NCI-H69 (cell line): ENCODE measurements at regions not wholly inside any gene's neighbourhood (a gene's known extent, or its start where the extent isn't known, plus 50 kb on each side); places are given as distances from the start of the nearest gene placed in this dataset.

Experiments used
- DNase-seq: peaks from one replicate; lab custom pipeline; 2025; lab: John Stamatoyannopoulos, UW

DNA sequence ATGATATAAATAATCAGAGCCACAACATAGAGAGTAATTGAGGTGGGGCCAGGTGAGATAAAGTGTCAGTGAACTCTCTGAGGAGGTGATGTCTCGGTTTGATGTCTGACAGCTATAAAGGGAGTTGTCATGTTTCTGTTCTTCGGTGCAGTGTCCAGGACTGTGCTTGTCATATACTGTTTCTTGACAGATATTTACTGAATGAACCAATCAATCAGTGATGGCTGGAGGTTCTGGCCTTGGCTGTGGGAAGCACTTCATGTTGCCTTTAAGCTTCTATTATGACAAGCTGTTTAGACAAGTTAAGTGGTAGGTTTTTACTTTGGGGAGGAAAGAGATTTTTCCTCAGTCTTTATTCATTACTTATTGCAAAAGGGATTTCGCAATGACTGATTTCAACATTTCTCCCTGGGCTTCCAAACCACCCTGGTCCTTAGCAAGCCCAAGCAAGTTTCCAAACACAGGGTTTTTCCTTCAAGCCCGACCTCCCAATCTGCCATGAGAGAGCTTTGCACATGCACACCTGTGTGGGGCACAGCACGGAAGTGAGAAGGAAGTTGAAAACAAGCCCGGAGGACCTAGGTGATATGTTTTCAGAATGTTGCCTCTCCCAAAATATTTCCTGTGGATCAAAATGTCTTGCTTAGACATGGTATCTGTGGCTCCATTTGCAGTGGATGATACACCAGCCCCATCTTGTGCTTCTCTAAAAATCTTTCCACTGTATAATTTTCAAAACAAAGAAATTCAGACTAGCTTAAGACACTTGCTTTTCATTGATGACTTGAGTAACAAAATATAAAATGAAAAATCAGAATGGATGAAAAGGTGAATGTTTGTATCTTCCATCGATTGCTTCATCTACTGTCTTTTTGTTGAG is 567.3 kb upstream of the BTBD3 start:
- DNase-seq, result no peak

GRCh38 chr20:11352041-11352440 is 565.7 kb upstream of the BTBD3 start:
- no peak for DNase-seq

- DNase-seq, result no peak
Observed at GRCh38 chr20:11354846-11355245, 562.8 kb upstream of the BTBD3 start.

- DNase-seq, result no peak
Observed at GRCh38 chr20:11355345-11355744, 562.3 kb upstream of the BTBD3 start.

DNA sequence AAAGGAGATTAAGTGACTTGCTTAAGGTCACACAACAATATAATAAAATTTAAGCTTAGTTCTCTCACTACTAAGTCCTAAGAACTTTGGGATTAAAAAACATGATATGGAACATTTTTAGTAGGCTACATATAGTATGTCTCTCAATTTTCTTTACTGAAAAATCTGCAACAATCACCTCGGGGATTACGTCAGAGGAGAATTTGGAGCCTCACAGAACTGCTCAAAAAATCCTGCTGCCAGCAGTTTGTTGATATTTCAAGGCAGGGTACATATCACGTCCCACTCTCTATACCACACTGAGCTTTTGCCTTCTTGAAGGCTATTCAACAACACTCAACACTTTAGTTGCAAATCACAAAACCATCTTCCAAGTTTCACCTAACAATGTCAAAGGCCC is 561.6 kb upstream of the BTBD3 start:
- no peak for DNase-seq

DNA sequence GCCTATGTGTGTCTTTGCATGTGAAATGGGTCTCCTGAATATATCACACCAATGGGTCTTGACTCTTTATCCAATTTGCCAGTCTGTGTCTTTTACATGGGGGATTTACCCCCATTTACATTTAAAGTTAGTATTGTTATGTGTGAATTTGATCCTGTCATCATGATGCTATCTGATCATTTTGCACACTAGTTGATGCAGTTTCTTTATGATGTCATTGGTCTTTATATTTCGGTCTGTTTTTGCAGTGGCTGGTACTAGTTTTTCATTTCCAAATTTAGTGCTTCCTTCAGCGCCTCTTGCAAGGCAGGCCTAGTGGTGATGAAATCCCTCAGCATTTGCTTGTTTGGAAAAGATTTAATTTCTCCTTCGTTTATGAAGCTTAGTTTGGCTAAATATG is 555.2 kb upstream of the BTBD3 start:
- no peak for DNase-seq

GRCh38 chr20:11364736-11365135 is 553.0 kb upstream of the BTBD3 start:
- DNase-seq, result no peak

DNA sequence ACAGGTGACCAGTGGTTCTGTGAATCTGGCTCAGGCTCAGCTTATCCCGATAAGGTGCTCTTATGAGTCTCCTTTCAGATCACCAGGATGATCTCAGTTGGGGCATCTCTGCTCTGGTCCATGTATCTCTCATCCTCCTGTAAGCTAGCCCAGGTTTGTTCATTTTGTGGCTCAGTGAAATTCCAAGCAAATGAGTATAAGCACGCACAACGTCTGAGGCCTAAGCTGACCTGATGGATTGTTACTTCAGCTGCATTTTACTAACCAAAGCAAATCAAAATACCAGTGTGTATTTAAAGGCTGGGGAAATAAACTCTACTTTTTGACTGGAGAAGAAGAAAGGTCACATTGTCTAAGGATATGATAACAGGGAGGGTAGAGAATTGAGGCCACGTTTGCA is 551.0 kb upstream of the BTBD3 start:
- DNase-seq, result no peak

GRCh38 chr20:11368499-11368898 is 549.2 kb upstream of the BTBD3 start:
- DNase-seq, result no peak

DNA sequence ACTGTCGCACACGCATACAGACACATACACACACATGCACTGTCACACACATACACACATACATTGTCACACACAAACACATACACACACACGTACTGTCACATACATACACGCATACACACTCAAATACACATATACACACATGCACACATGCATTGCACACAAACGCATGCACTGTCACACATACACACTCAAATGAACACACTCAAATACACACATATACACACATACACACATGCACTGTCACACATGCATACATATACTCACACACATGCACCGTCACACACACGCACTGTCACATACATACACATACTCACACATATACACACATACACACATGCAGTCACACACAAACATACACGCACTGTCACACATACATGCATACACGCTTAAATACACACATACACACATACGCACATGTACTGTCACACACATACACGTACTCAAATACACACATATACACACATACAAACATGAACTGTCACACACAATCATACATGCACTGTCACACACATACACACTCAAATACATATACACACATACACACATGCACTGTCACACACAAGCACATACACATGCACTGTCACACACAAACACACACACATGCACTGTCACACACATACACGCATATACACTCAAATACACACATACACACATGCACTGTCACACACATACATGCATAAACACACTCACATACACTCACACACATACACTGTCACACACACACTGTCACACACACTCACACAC is 548.6 kb upstream of the BTBD3 start:
- DNase-seq, result no peak

- DNase-seq, result no peak
Observed at GRCh38 chr20:11371831-11372230, 545.9 kb upstream of the BTBD3 start.

- peak; percentile 42 for DNase-seq
Observed at GRCh38 chr20:11372876-11373790, 544.6 kb upstream of the BTBD3 start.

- peak; percentile 6 for DNase-seq
Observed at GRCh38 chr20:11375335-11375734, 542.4 kb upstream of the BTBD3 start.

DNA sequence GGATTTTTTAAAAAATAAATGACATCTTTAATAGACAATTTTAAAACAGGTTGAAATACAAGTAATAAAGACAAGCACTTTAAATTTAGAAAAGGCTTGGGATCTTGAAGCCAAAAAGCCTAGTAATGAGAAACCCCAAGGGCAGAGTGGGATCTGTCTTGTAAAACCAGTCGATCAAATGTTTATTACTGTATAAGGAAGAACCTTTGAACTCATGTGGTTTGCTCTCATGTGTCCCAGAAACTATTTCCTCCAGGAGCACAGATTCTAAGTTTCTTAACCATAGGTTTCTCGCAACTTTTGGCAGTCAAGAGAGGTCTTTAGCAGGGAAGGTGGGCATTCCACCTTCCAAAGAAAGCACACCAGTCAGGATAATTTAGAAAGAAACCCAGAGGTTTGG is 541.7 kb upstream of the BTBD3 start:
- no peak for DNase-seq

- DNase-seq, result no peak
Observed at GRCh38 chr20:11376420-11376819, 541.3 kb upstream of the BTBD3 start.

DNA sequence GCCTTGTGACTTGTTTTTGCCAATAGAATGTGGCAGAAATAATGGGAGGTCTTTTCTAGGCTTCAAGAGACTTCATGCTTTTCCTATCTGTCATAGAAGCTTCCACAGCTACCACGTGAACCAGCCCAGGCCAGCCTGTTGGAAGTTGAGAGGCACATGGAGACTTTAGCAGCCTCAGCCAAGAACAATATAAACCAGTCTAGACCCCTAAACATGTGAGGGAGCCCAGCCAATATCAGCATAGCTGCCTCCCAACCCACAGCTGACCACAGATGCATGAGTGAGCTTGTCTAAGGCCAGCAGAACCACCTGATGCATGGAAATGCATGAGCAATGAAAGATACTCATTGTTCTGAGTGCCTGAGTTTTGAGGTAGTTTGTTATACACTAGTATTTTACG is 540.7 kb upstream of the BTBD3 start:
- no peak for DNase-seq

DNA sequence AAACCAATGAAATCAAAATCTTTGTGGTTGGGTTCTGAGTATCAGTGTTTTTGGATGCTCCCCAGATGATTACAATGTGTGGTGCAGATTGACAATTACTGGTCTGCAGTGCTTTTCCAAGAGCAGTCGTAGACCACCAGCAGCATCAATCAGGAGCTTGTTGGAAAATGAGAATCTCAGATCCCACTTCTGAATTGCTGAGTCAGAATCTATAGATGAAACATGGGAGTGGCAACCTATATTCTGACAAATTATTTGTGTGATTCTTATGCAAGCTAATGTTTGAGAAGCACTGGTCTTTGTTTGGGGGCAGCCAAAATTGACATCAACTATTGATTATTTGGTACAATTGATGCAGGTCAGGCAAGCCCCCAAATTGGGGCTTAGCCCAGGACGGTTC is 539.9 kb upstream of the BTBD3 start:
- DNase-seq, result no peak

- peak; percentile 27 for DNase-seq
Observed at GRCh38 chr20:11378252-11378651, 539.4 kb upstream of the BTBD3 start.

- DNase-seq, result peak; percentile 88
Observed at GRCh38 chr20:11379257-11380011, 538.3 kb upstream of the BTBD3 start.

DNA sequence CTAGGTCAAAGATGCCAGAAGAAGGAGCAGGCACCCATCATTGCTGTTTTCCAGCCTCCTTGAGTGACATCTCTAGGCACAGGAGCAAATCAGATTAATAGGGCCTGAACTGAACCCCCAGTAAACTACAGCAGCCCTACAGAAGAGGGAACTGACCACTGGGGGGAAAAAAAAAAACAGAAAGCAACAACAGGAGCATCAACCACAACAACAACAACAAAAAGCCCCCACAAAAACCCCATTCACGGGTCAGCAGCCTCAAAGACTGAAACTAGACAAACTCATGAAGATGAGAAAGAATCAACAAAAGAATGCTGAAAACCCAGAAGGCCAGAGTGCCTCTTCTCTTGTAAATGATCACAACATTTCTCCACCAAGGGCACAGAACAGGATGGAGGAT is 537.4 kb upstream of the BTBD3 start:
- no peak for DNase-seq

GRCh38 chr20:11387189-11387754 is 530.4 kb upstream of the BTBD3 start:
- DNase-seq, result no peak
